GM19438 (cell line): ENCODE measurements at regions not wholly inside any gene's neighbourhood (a gene's known extent, or its start where the extent isn't known, plus 50 kb on each side); places are given as distances from the start of the nearest gene placed in this dataset.

Source experiments
- ATAC-seq: cut with Tn5 transposase; IDR thresholded peaks from one replicate; pipeline ENCODE4 v1.9.1; 2021; ENCODE audit warnings: low read depth; ENCODE audit not compliant: unreplicated experiment

- ATAC-seq, result no peak
Observed at GRCh38 chr2:116645155-116645554, 1169.3 kb upstream of the DDX18 start.

- no peak for ATAC-seq
Observed at GRCh38 chr2:116668691-116669090, 1145.8 kb upstream of the DDX18 start.

GRCh38 chr2:116669782-116670181, 1144.7 kb upstream of the DDX18 start:
- no peak for ATAC-seq

- no peak for ATAC-seq
Observed at GRCh38 chr2:116674188-116674587, 1140.3 kb upstream of the DDX18 start.

GRCh38 chr2:116676776-116677175, 1137.7 kb upstream of the DDX18 start:
- no peak for ATAC-seq

- no peak for ATAC-seq
Observed at GRCh38 chr2:116680256-116680936, 1134.1 kb upstream of the DDX18 start.

- no peak for ATAC-seq
Observed at GRCh38 chr2:116687371-116687770, 1127.1 kb upstream of the DDX18 start.

- ATAC-seq, result no peak
Observed at GRCh38 chr2:116692988-116693387, 1121.5 kb upstream of the DDX18 start.

GRCh38 chr2:116696223-116696622, 1118.3 kb upstream of the DDX18 start:
- ATAC-seq, result no peak

GRCh38 chr2:116696903-116697302, 1117.6 kb upstream of the DDX18 start:
- no peak for ATAC-seq

GRCh38 chr2:116706396-116706795, 1108.1 kb upstream of the DDX18 start:
- ATAC-seq, result no peak

- ATAC-seq, result no peak
Observed at GRCh38 chr2:116716038-116716437, 1098.5 kb upstream of the DDX18 start.

GRCh38 chr2:116716444-116716843, 1098.0 kb upstream of the DDX18 start:
- no peak for ATAC-seq

- ATAC-seq, result no peak
Observed at GRCh38 chr2:116717832-116718231, 1096.7 kb upstream of the DDX18 start.

GRCh38 chr2:116718451-116718850, 1096.0 kb upstream of the DDX18 start:
- ATAC-seq, result no peak

- ATAC-seq, result no peak
Observed at GRCh38 chr2:116719836-116720235, 1094.7 kb upstream of the DDX18 start.

GRCh38 chr2:116724550-116724949, 1089.9 kb upstream of the DDX18 start:
- no peak for ATAC-seq

- no peak for ATAC-seq
Observed at GRCh38 chr2:116732322-116732721, 1082.2 kb upstream of the DDX18 start.

- no peak for ATAC-seq
Observed at GRCh38 chr2:116733699-116734098, 1080.8 kb upstream of the DDX18 start.

- ATAC-seq, result no peak
Observed at GRCh38 chr2:116737951-116738350, 1076.5 kb upstream of the DDX18 start.

- no peak for ATAC-seq
Observed at GRCh38 chr2:116747103-116747502, 1067.4 kb upstream of the DDX18 start.

- no peak for ATAC-seq
Observed at GRCh38 chr2:116749994-116750393, 1064.5 kb upstream of the DDX18 start.
